ENCODE measurements at regions not wholly inside any gene's neighbourhood (a gene's known extent, or its start where the extent isn't known, plus 50 kb on each side); places are given as distances from the start of the nearest gene placed in this dataset.

- H3K27ac Mint-ChIP-seq, result no peak overlapping the region
- no peaks in the 10 kb centered on the region for H3K4me1 Mint-ChIP-seq
- ATAC-seq, result no peak
- Histone ChIP-seq H3K9me3 (ENCODE audit: control insufficient read depth in 2 of 3, low read length in 3 of 3) (no peaks in the 10 kb centered on the region), H3K4me3 (ENCODE audit: low read length) (no peak overlapping the region), H3K36me3 (ENCODE audit: control insufficient read depth in 2 of 3, insufficient read depth in 3 of 3, low read length in 3 of 3) (no peaks in the 10 kb centered on the region), H3K4me1 (ENCODE audit: control insufficient read depth in 2 of 2, insufficient read depth in 2 of 2, low read length in 2 of 2) (no peaks in the 10 kb centered on the region), H3K27me3 (ENCODE audit: control insufficient read depth in 2 of 2, insufficient read depth in 2 of 2, low read length in 2 of 2) (no peaks in the 10 kb centered on the region), H3K27ac (ENCODE audit: low read depth, low read length) (no peak overlapping the region)
- intact Hi-C loops (cut with micrococcal nuclease), result no loop called here
- no peaks in the 10 kb centered on the region for H3K36me3 Mint-ChIP-seq
- no peaks in the 10 kb centered on the region for H3K27me3 Mint-ChIP-seq
- no peak for DNase-seq
- no peak overlapping the region for H3K4me3 Mint-ChIP-seq
- ChIA-PET POLR2A (no interaction called here), CTCF (no interaction called here)
- H3K9me3 Mint-ChIP-seq, result peaks cover 0 to 7% (median 0%) of the 10 kb centered on the region in 11 donors
Observed at GRCh38 chr7:110027385-110027784, 1063.5 kb upstream of the LRRN3 start.

GRCh38 chr7:110043519-110043918 is 1047.4 kb upstream of the LRRN3 start:
- no peak overlapping the region for H3K4me3 ChIP-seq (ENCODE audit: low read length)
- DNase-seq (no peak), ATAC-seq (no peak)
- H3K27me3 ChIP-seq (ENCODE audit: control insufficient read depth in 2 of 2, insufficient read depth in 2 of 2, low read length in 2 of 2), result no peaks in the 10 kb centered on the region
- CTCF ChIA-PET, result no interaction called here
- Mint-ChIP-seq H3K27me3 (peaks cover 0 to 16% (median 4%) of the 10 kb centered on the region in 5 donors), H3K4me3 (no peak overlapping the region), H3K4me1 (no peaks in the 10 kb centered on the region), H3K27ac (no peak overlapping the region), H3K9me3 (peaks cover 0 to 13% (median 2%) of the 10 kb centered on the region in 11 donors), H3K36me3 (no peaks in the 10 kb centered on the region)
- H3K9me3 ChIP-seq (ENCODE audit: control insufficient read depth in 2 of 3, low read length in 3 of 3), result no peaks in the 10 kb centered on the region
- no peaks in the 10 kb centered on the region for H3K36me3 ChIP-seq (ENCODE audit: control insufficient read depth in 2 of 3, insufficient read depth in 3 of 3, low read length in 3 of 3)
- H3K27ac ChIP-seq (ENCODE audit: low read depth, low read length), result no peak overlapping the region
- POLR2A ChIA-PET, result interaction anchor here (0.6 kb wide), 1 partner anchor 35 kb away, joined by 4 read pairs; no protein-coding TSS in a partner anchor
- no peaks in the 10 kb centered on the region for H3K4me1 ChIP-seq (ENCODE audit: control insufficient read depth in 2 of 2, insufficient read depth in 2 of 2, low read length in 2 of 2)
- intact Hi-C loops (cut with micrococcal nuclease), result no loop called here

GRCh38 chr7:110050785-110051184 is 1040.1 kb upstream of the LRRN3 start:
- H3K4me3 Mint-ChIP-seq, result no peak overlapping the region
- ChIA-PET CTCF (no interaction called here), POLR2A (no interaction called here)
- peaks cover 0 to 16% (median 6%) of the 10 kb centered on the region in 5 donors for H3K27me3 Mint-ChIP-seq
- Histone ChIP-seq H3K36me3 (ENCODE audit: control insufficient read depth in 2 of 3, insufficient read depth in 3 of 3, low read length in 3 of 3) (no peaks in the 10 kb centered on the region), H3K9me3 (ENCODE audit: control insufficient read depth in 2 of 3, low read length in 3 of 3) (no peaks in the 10 kb centered on the region), H3K4me1 (ENCODE audit: control insufficient read depth in 2 of 2, insufficient read depth in 2 of 2, low read length in 2 of 2) (no peaks in the 10 kb centered on the region), H3K4me3 (ENCODE audit: low read length) (no peak overlapping the region), H3K27ac (ENCODE audit: low read depth, low read length) (no peak overlapping the region), H3K27me3 (ENCODE audit: control insufficient read depth in 2 of 2, insufficient read depth in 2 of 2, low read length in 2 of 2) (no peaks in the 10 kb centered on the region)
- DNase-seq, result no peak
- no peak for ATAC-seq
- peaks cover 0 to 3% (median 0%) of the 10 kb centered on the region in 11 donors for H3K9me3 Mint-ChIP-seq
- H3K27ac Mint-ChIP-seq, result no peak overlapping the region
- H3K4me1 Mint-ChIP-seq, result no peaks in the 10 kb centered on the region
- no peaks in the 10 kb centered on the region for H3K36me3 Mint-ChIP-seq
- intact Hi-C loops (cut with micrococcal nuclease), result no loop called here

- Mint-ChIP-seq H3K27ac (no peak overlapping the region), H3K27me3 (peaks cover 0 to 16% (median 6%) of the 10 kb centered on the region in 5 donors), H3K4me1 (no peaks in the 10 kb centered on the region), H3K36me3 (no peaks in the 10 kb centered on the region), H3K4me3 (no peak overlapping the region), H3K9me3 (peaks cover 0 to 3% (median 0%) of the 10 kb centered on the region in 11 donors)
- H3K9me3 ChIP-seq (ENCODE audit: control insufficient read depth in 2 of 3, low read length in 3 of 3), result no peaks in the 10 kb centered on the region
- ChIA-PET CTCF (no interaction called here), POLR2A (no interaction called here)
- DNase-seq (no peak), ATAC-seq (no peak)
- H3K36me3 ChIP-seq (ENCODE audit: control insufficient read depth in 2 of 3, insufficient read depth in 3 of 3, low read length in 3 of 3), result no peaks in the 10 kb centered on the region
- no peak overlapping the region for H3K27ac ChIP-seq (ENCODE audit: low read depth, low read length)
- H3K4me1 ChIP-seq (ENCODE audit: control insufficient read depth in 2 of 2, insufficient read depth in 2 of 2, low read length in 2 of 2), result no peaks in the 10 kb centered on the region
- no peak overlapping the region for H3K4me3 ChIP-seq (ENCODE audit: low read length)
- intact Hi-C loops (cut with micrococcal nuclease), result no loop called here
- no peaks in the 10 kb centered on the region for H3K27me3 ChIP-seq (ENCODE audit: control insufficient read depth in 2 of 2, insufficient read depth in 2 of 2, low read length in 2 of 2)
Observed at GRCh38 chr7:110051372-110051771, 1039.6 kb upstream of the LRRN3 start.

GRCh38 chr7:110056331-110056730 is 1034.6 kb upstream of the LRRN3 start:
- POLR2A ChIA-PET, result no interaction called here
- Histone ChIP-seq H3K27ac (ENCODE audit: low read depth, low read length) (no peak overlapping the region), H3K9me3 (ENCODE audit: control insufficient read depth in 2 of 3, low read length in 3 of 3) (no peaks in the 10 kb centered on the region), H3K27me3 (ENCODE audit: control insufficient read depth in 2 of 2, insufficient read depth in 2 of 2, low read length in 2 of 2) (no peaks in the 10 kb centered on the region), H3K36me3 (ENCODE audit: control insufficient read depth in 2 of 3, insufficient read depth in 3 of 3, low read length in 3 of 3) (no peaks in the 10 kb centered on the region), H3K4me1 (ENCODE audit: control insufficient read depth in 2 of 2, insufficient read depth in 2 of 2, low read length in 2 of 2) (no peaks in the 10 kb centered on the region), H3K4me3 (ENCODE audit: low read length) (no peak overlapping the region)
- Mint-ChIP-seq H3K4me1 (no peaks in the 10 kb centered on the region), H3K27ac (no peak overlapping the region), H3K4me3 (no peak overlapping the region), H3K36me3 (no peaks in the 10 kb centered on the region), H3K27me3 (peaks cover 0 to 8% (median 0%) of the 10 kb centered on the region in 5 donors), H3K9me3 (peaks cover 0 to 2% (median 0%) of the 10 kb centered on the region in 11 donors)
- ATAC-seq (no peak), DNase-seq (no peak)
- CTCF ChIA-PET, result no interaction called here
- intact Hi-C loops (cut with micrococcal nuclease), result no loop called here

GRCh38 chr7:110058401-110058800 is 1032.5 kb upstream of the LRRN3 start:
- Mint-ChIP-seq H3K4me1 (no peaks in the 10 kb centered on the region), H3K36me3 (no peaks in the 10 kb centered on the region), H3K4me3 (no peak overlapping the region), H3K27ac (no peak overlapping the region), H3K27me3 (peaks cover 0 to 8% (median 0%) of the 10 kb centered on the region in 5 donors), H3K9me3 (peaks cover 0 to 2% (median 0%) of the 10 kb centered on the region in 11 donors)
- no peaks in the 10 kb centered on the region for H3K27me3 ChIP-seq (ENCODE audit: control insufficient read depth in 2 of 2, insufficient read depth in 2 of 2, low read length in 2 of 2)
- ATAC-seq (no peak), DNase-seq (no peak)
- H3K36me3 ChIP-seq (ENCODE audit: control insufficient read depth in 2 of 3, insufficient read depth in 3 of 3, low read length in 3 of 3), result no peaks in the 10 kb centered on the region
- no peaks in the 10 kb centered on the region for H3K4me1 ChIP-seq (ENCODE audit: control insufficient read depth in 2 of 2, insufficient read depth in 2 of 2, low read length in 2 of 2)
- no peak overlapping the region for H3K27ac ChIP-seq (ENCODE audit: low read depth, low read length)
- no peak overlapping the region for H3K4me3 ChIP-seq (ENCODE audit: low read length)
- no peaks in the 10 kb centered on the region for H3K9me3 ChIP-seq (ENCODE audit: control insufficient read depth in 2 of 3, low read length in 3 of 3)
- ChIA-PET CTCF (no interaction called here), POLR2A (no interaction called here)
- intact Hi-C loops (cut with micrococcal nuclease), result no loop called here

GRCh38 chr7:110061387-110061786 is 1029.5 kb upstream of the LRRN3 start:
- no peaks in the 10 kb centered on the region for H3K36me3 Mint-ChIP-seq
- ChIA-PET POLR2A (no interaction called here), CTCF (no interaction called here)
- H3K4me1 Mint-ChIP-seq, result no peaks in the 10 kb centered on the region
- no peaks in the 10 kb centered on the region for H3K9me3 ChIP-seq (ENCODE audit: control insufficient read depth in 2 of 3, low read length in 3 of 3)
- H3K27me3 ChIP-seq (ENCODE audit: control insufficient read depth in 2 of 2, insufficient read depth in 2 of 2, low read length in 2 of 2), result no peaks in the 10 kb centered on the region
- DNase-seq, result no peak
- no peak overlapping the region for H3K4me3 Mint-ChIP-seq
- no peak overlapping the region for H3K27ac Mint-ChIP-seq
- no peak for ATAC-seq
- H3K9me3 Mint-ChIP-seq, result peaks cover 0 to 4% (median 0%) of the 10 kb centered on the region in 11 donors
- no peaks in the 10 kb centered on the region for H3K4me1 ChIP-seq (ENCODE audit: control insufficient read depth in 2 of 2, insufficient read depth in 2 of 2, low read length in 2 of 2)
- no peak overlapping the region for H3K27ac ChIP-seq (ENCODE audit: low read depth, low read length)
- no peaks in the 10 kb centered on the region for H3K36me3 ChIP-seq (ENCODE audit: control insufficient read depth in 2 of 3, insufficient read depth in 3 of 3, low read length in 3 of 3)
- intact Hi-C loops (cut with micrococcal nuclease), result no loop called here
- peaks cover 0 to 6% (median 0%) of the 10 kb centered on the region in 5 donors for H3K27me3 Mint-ChIP-seq
- no peak overlapping the region for H3K4me3 ChIP-seq (ENCODE audit: low read length)

Measured in naive thymus-derived CD4-positive, alpha-beta T cell (primary cell).